Right cardiac atrium (tissue), 5 donors: ENCODE measurements at regions not wholly inside any gene's neighbourhood (a gene's known extent, or its start where the extent isn't known, plus 50 kb on each side); places are given as distances from the start of the nearest gene placed in this dataset.

ENCODE experiments used
- ATAC-seq, 2 donors: fragments of 200-7000 bp; cut with Tn5 transposase; one replicate each; pipeline versions ENCODE4 v1.8.0 to v1.9.1; 2020; ENCODE audit warnings: moderate library complexity in 2 of 2, mild to moderate bottlenecking in 1 of 2
- DNase-seq, 3 donors: peaks; one replicate each; pipeline ENCODE4 v3.0.0-alpha.2; 2020
- H3K27ac ChIP-seq: one replicate; pipeline ENCODE4 v1.5.1; 2013; ENCODE audit warnings: mild to moderate bottlenecking, low read length, control low read depth, moderate library complexity
- H3K27me3 ChIP-seq: one replicate; pipeline ENCODE4 v1.6.1; 2013; ENCODE audit not compliant: control insufficient read depth, insufficient read depth
- H3K4me1 ChIP-seq: one replicate; pipeline ENCODE4 v1.6.1; 2013; ENCODE audit warnings: low read length; ENCODE audit not compliant: control insufficient read depth, insufficient read depth
- H3K4me3 ChIP-seq: one replicate; pipeline ENCODE4 v1.5.1; 2013; ENCODE audit warnings: low read length, control low read depth
- H3K9me3 ChIP-seq: one replicate; pipeline ENCODE4 v1.6.1; 2013; ENCODE audit warnings: low read length; ENCODE audit not compliant: control insufficient read depth
- WGBS: extraction: QIAGEN DNeasy Blood & Tissue Kit; methylation state at CpG from one replicate; pipeline ENCODE4 v1.1.7; 2013; 5-methylcytosine and 5-hydroxymethylcytosine counted together
- intact Hi-C, 4 donors: fragments of 100-400 bp; cut with DNase I; formaldehyde crosslinking; loops; one replicate each; pipeline versions ENCODE4 v1.11.0 to v1.14.0; 2022 to 2023
- donor health status: healthy with polysubstance abuse.
- donor health status: DM: no; HTN: yes; CAD: no.
- donor health status: DM: no; HTN: no; CAD: no.
- donor health status: DM: no; HTN: yes; CAD: no; lungs with severe emphysema.
- donor health status: DM: yes; HTN: yes; CAD: no.

GRCh38 chr5:174785120-174785680, 60.8 kb downstream of the MSX2 start:
- ATAC-seq (no peak), DNase-seq (no peak)
- H3K27ac ChIP-seq, result no peak overlapping the region
- no peak overlapping the region for H3K4me3 ChIP-seq
- no peaks in the 10 kb centered on the region for H3K4me1 ChIP-seq
- 85% methylated on average over 5 of the region's 5 CpGs for WGBS
- no peaks in the 10 kb centered on the region for H3K27me3 ChIP-seq
- intact Hi-C loops, result no loop called here
- H3K9me3 ChIP-seq, result no peaks in the 10 kb centered on the region
